HG03432 (cell line): ENCODE measurements at regions not wholly inside any gene's neighbourhood (a gene's known extent, or its start where the extent isn't known, plus 50 kb on each side); places are given as distances from the start of the nearest gene placed in this dataset.

Experiments
- ATAC-seq: cut with Tn5 transposase; IDR thresholded peaks from one replicate; pipeline ENCODE4 v1.9.1; 2021; ENCODE audit warnings: mild to moderate bottlenecking, moderate library complexity; ENCODE audit not compliant: unreplicated experiment

DNA sequence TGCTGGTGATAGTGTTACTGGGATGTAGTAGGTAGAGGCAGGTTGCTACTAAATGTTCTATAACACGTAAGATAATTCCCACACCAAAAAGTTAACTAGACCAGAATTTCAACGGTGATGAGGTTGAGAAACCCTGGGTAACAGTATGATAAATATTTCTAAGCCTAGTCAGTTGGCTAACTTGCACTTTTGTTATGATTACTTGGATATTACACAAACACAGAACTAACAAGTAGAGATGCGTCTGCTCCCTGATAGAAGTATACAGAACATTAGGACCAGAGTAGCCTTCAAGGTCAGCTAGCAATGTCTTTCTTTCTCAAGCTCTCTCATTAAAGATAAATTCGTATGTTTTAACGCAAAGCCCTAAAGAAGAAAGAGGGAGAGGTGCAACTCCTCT is 86.2 kb upstream of the FZD8 start:
- ATAC-seq, result no peak

DNA sequence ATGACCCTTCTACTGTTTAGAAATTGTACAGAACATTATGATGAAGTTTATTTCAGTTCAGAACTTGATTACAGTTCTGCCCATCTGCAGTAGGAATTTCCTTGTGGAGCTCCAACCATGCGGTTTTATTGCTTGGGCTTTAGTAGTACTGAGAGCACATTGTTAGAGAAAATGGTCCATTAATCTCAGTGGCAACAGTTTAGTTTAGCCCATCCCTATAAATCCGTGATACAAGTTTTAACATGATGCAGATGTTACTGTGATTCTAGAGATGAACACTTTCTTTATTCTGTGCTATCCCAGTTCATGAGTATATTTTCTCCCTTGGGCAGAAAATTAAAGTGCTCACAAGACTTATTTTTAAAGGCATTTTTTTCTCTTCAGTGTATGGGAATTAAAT is 84.8 kb upstream of the FZD8 start:
- no peak for ATAC-seq

DNA sequence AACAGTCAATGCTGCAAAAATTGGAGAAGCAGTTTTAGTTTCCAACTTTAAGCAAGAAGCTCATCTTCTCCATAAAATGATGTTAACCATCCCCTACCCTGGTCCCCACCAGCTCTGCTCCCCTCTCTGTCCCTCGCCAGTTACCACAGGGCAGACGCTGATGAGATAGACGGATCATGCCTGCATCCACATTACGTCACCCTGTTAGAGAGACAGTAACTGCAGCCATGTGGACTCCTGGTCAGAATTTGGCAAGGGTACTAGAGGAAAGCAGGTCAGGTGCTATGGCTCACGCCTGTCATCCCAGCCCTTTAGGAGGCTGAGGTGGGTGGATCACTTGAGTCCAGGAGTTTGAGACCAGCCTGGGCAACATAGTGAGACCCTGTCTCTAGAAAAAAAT is 81.9 kb upstream of the FZD8 start:
- ATAC-seq, result no peak

DNA sequence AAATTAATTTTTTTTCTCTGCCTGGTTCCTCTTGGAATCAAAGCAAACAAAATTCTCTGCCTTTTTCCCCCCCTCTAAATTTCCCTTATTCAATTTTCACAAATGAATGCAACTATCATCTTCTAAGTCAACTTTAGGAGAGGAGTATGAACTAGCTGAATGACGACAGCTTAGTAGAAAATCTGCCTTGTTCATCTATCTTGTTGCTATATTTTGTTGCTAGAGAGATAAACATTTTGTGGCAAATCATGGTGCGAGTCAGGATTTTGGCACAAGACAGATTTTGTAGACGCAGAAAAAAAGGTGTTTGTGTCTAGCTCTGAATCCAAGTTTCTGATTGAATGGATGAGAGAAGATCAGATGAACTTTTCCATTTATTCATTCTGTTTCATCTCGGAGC is 81.0 kb upstream of the FZD8 start:
- ATAC-seq, result no peak

DNA sequence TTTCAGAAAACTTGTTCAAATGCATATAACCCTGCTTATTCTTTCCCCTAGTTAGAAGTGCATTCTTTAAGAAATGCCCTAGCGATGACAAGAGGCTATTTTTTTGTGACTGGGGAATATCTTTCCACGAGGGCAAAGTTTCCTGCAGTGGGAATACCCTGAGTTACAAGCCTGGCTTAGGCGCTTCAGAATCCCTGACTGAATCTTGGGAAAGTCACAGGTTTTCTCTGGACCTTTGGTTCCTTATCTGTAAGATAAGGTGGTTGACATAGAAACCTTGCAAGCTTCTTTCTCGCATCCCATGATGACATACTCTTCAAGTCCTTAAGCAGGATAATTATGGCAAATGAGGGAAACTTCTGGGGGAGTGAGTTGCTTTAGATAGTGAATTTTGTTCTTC is 80.5 kb upstream of the FZD8 start:
- ATAC-seq, result no peak

DNA sequence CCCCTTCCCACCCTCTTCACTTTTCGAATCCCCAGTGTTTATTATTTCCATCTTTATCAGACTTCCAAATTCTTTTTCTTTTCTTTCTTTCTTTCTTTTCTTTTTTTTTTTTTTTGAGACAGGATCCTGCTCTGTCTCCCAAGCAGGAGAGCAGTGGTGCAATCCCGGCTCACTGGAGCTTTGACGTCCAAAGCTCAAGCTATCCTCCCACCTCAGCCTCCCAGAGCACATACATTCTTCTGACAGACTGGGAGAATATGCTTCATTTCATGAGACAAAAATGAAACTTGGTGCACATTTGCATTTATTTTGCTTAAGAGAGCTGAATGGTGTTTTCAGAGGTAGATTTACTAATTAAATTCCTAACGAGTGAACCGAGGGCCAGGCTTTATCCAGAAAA is 80.1 kb upstream of the FZD8 start:
- ATAC-seq, result no peak

DNA sequence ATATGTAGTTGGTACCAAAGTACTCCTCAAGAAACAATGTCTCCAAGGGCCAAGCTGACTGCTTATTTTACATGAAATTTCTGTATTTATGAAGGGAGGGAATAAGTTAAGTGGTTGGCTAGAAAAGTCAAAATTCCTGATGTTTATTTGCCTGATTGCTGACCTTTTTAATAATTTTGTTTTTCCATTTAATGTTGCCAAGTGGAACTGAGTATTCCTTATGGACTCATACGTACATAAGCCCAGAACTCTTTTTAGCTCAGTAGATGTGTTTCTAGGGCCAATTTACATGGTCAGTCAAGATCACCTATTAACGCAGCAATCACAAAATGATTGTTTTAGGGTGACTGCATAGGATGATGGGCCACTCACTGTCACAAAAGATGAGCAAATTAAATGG is 78.3 kb upstream of the FZD8 start:
- no peak for ATAC-seq

DNA sequence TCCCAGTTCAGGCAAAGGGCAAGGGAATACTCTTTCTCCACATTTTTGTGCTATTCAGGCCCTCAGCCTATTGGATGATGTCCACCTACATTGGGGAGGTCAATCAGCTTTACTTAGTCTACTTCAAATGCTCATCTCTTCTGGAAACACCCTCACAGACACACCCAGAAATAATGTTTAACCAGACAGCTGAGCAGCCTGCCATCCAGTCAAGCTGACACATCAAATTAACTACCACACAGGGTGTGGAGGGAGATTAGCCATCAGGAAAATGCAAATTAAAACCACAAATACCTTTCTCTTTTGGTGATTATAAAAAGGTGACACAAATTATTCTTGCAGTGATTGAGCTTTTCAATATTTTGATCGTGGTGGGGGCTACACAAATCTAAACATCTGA is 74.7 kb upstream of the FZD8 start:
- no peak for ATAC-seq

DNA sequence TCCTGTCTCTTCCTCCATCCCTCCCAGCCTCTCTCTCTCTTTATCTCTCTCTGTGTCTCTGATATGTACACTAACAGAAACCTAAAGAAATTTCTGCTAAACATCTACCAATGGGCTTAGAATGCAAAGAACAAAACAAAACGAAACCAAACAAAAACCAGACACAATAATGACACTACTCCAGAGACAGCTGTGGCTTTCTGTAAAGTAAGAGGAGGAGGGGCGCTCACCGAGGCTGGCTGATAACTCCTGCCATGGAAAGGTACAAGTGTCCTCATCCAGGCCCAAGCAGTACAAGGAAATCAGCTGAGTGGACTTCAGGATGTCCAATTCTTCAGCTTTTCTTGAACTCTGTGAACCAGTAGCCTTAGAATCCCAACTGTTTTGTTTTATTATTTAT is 70.4 kb upstream of the FZD8 start:
- no peak for ATAC-seq

DNA sequence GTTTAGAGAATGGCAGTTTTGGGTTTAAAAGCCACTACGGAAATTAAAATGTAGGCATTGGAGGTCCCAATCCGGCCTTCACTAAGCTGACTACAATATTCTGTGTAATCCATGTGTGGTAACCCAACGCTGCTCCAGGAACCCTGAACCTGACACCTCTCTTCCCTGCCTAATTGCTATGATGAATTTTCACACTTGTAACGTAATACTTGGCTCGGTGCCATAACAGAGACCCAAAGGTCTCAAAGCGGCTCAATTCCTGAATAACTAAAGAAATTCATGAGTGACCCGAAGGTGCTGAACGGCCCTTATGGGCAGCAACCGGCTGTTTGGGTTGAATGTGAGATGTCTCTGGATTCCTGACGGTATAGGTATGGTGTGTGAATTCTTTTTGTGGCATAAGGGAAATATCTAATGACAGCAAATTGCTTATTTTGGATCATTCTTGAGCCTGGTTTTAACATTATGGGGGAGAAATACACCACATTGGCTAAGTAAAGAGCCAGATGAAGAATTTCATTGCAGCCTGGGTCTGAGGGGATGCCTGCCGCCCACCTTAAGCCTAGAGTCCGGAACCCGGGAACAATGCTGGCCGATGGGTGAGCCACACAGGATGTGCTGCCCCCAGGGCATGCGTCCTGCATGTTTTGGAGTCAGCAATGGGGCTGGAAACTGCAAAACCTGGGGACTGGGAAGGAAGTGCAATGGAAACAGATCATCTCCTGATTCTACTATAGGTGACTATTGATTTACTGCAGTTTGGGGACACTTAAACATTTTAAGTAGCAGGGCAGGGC is 69.7 kb upstream of the FZD8 start:
- ATAC-seq, result no peak

DNA sequence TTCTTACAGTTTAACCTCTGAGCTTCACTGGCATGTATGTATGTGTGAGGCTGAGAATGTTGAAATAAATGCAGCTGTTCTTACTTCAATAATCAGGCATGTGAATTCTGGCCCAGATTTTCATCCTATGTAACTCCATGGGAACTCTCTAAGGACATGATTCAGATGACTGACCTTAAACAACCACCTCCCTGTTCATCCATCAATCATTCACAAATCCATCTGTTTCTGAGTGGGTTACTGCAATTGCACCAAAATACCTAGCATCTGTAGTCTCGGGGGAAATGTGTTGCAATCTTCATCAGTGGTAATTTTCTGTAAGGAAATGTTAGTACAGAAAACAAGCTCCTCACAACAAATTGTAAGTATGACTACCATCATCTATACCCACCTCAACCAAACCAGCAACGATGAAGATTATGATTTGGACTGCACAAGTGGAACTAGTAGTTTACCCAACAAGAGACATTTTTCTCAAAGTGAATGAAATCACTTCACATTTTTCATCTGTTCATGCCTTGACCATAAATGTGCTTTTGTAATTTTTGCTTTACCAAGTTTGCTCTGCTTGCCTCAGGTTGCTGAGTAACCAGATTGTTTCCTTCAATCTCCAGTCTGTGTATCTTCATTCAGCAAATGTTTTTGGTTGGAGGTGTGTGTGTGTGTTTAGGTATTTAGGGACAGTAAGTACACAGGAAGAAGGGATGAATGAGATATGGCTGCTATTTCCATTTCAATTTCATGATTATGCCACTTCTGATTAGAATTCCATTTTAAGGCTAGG is 65.7 kb upstream of the FZD8 start:
- no peak for ATAC-seq

DNA sequence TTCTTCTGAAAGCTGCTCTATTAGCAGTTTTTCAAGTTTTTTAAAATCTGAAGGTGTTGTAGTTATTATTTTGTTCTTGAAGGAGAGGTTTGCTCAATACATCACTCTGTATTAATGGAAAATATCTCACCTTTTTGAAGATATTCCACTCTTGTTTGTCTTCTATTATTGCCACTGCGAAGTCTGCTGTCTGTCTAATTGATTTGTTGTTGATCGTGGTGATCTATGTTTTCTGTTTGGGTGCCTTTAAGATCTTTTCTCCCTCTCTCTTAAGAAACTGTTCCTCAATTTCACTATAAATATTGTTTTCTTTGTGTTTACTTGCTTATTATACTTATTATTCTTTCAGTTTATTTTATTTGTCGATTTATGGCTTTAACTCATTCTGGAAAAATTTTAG is 64.9 kb upstream of the FZD8 start:
- ATAC-seq, result no peak

DNA sequence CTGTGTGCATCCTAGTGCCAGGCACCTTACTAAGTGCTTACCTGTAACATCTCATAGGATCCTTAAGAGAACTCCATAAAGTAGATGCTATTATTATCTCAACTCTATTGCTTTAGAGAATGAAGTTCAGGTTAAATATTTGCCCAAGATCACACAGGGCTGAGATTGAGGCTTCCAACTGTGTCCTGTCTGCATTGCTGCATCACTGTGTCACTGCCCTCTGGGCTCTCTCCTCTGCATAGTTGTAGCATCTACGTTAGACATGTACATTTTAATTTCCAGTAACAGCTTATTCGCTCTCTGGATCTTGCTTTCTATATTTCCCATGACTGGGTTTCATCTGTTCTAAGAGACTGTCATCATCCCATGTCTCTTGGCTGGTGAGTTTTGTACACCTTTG is 63.6 kb upstream of the FZD8 start:
- no peak for ATAC-seq

DNA sequence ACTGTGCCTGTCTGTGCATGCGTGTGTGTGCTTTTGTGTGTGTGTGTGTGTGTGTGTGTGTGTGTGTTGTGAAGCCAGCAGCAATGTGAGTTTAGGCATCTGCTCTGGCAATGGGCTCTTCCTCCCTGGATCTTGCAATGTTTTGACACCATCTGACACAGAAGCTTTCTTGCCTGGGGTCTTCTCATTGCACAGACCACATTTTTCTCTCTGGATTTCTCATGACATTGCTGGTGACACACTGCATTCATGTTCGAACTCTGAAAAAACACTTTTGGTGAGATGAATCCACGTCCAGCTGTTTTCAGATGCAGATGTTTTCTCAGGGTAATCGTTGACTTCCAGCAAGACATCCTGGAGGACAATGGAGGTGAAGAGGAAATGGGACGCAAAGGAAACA is 63.0 kb upstream of the FZD8 start:
- no peak for ATAC-seq

DNA sequence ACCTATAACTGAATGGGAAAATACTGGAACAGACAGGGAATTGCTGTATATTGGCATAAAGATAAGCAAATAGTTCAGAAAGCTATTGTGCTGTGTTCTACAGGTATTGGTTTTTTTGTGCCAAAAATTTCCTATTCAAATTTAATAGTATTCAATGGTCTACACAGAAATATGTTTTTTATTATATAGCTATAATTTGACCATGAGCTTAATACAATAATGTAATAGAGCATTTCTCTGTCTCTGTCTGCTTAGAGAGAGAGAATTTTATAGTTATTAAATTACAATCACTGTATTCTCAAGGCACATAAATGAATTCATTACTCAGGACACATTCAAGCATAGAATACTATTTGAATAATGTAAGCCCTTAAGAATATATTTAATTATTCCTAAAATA is 62.3 kb upstream of the FZD8 start:
- no peak for ATAC-seq

DNA sequence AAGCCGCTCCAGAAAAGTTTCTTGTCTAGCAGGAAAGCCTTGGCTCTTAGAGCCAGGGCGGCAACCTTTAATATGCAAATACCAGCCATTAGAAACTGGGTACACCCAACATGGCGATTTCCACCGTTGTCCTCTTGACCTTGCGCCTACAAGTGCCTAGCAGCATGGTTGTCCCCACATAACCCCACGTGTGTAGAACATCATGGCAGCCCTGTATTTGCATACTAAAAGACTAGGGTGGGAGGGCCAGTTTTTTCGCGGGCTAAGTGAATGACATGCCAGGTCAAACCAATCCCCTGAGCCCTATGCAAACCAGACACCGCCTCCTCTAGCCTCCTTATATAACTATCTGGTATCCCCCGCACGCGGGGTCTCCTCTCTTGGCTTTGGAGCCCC is 58.4 kb upstream of the FZD8 start:
- ATAC-seq, result no peak

DNA sequence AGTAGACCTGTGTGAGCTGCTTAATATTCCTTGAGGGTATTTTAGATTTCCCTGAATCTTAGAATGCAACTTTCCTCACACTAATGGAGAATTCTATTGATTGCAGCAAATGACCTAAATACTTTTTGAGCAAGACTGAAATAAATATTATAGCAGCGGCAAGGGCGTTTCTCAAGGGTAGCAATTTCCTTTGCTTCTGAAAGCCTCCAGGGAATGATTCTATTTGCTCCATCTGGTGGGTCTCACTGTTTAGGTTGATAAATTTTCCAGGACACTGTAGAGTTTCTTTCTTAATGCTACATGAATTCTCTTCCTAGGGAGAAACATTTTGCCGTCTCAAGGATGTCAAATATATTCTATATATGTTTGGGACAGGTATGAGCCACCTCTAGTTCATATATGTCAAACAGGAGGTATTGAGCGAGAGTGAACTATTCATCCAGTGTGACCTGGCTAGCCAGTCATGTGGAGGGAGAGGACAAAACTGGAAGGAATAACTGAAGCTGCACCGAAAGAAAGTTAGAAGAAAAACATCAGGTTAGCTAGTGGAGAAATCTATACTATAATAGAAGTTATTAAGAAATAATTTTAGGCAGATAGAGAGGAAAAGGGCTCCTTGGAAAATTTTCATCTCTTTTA is 57.9 kb upstream of the FZD8 start:
- ATAC-seq, result no peak

DNA sequence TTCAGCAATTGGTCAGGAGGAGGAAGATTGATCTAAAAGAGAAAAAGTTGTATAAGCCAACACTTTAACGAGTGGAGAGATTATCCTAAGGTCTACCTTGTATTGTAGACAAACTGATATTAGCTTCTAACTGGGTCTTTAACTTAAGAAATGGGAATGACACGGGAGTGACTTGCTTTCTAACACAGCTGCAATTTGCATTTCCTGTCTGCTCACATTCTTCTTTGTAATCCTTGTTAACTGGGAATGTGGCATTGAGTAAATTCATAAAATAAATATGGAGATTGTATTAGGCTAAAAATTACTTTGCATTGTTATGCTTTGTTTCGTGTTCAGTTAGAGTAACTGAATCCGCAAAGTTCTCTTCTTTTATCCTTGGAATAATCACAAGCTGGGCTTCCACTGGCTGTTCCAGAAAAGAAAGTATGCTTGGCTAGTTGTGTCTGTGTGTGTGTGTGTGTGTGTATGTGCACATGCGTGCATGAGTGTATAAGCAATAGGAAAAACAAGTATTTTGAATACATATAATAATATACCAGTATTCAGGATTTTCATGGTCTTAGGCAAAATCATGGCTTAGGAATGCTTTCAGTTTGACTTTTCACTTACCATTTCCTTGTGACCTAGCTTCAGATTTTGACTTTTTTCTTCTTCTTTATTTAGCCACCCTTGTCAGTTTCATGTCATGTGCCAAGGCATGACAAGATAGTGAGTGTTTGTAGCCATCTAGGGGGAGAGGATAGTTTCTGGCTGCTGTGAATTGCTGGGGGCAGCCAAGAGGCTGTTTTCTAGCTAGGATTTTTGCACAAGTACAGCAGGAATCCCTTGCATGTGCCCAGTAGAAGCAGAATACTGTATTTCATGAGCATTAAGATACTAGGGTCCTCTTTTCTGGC is 54.5 kb upstream of the FZD8 start:
- no peak for ATAC-seq

DNA sequence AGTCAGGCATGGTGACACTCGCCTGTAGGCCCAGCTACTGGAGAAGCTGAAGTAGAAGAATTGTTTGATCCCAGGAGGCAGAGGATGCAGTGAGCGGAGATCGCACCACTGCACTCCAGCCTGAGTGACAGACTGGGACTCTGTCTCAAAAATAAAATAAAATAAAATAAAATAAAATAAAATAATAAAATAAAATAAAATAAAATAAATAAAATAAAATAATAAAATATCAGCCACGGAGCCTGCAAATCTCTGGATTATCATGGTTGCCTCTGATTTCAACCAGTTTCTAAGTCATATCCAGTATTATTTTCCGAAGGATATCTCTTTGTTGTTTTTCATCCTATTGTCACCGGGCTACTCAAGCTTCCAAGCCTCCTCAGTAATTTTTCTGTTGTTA is 51.7 kb upstream of the FZD8 start:
- no peak for ATAC-seq
